ENCODE measurements at regions not wholly inside any gene's neighbourhood (a gene's known extent, or its start where the extent isn't known, plus 50 kb on each side); places are given as distances from the start of the nearest gene placed in this dataset.

DNA sequence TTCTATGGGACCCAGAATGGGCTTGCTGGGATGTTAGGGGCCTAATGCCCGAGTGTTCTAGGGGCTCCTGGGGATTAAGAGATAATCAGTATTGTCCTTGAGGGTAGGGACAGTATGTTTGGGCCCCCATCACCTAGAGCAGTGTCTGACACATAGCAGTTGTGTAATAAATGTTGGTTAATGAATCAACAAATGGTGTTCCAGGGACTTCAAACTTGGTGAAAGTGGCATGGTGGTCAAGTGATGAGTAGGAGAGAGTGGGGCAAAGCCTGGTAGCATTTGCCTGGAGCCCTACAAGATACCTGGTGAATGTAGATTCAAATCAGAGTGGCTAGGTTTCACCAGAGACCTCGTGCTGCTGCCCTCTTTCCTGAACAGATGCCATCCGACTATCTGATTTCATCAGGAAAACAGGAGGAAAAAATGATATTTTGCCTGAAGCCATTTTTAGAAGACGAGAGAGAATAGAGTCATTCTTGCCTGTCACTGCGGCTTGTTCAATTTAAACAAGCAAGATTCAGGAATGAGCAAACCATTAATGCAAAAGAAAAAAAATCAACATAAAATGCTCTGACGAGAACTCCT, 117.3 kb downstream of the RPL22L1 start:
- H3K27me3 ChIP-seq = no peaks in the 10 kb centered on the region
- H3K36me3 ChIP-seq = no peaks in the 10 kb centered on the region
- no peaks in the 10 kb centered on the region for H3K9me3 ChIP-seq
- H3K4me3 ChIP-seq (ENCODE audit: low read depth, low read length) = peak overlapping the region; percentile 32
- TF ChIP-seq, protein P1, sequence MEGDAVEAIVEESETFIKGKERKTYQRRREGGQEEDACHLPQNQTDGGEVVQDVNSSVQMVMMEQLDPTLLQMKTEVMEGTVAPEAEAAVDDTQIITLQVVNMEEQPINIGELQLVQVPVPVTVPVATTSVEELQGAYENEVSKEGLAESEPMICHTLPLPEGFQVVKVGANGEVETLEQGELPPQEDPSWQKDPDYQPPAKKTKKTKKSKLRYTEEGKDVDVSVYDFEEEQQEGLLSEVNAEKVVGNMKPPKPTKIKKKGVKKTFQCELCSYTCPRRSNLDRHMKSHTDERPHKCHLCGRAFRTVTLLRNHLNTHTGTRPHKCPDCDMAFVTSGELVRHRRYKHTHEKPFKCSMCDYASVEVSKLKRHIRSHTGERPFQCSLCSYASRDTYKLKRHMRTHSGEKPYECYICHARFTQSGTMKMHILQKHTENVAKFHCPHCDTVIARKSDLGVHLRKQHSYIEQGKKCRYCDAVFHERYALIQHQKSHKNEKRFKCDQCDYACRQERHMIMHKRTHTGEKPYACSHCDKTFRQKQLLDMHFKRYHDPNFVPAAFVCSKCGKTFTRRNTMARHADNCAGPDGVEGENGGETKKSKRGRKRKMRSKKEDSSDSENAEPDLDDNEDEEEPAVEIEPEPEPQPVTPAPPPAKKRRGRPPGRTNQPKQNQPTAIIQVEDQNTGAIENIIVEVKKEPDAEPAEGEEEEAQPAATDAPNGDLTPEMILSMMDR (IDR thresholded peaks at IDR 0.05; ENCODE audit: low read depth, low read length) = no peak
- DNase-seq = peak; percentile 59
- peaks cover 34% of the 10 kb centered on the region for H3K4me1 ChIP-seq

DNA sequence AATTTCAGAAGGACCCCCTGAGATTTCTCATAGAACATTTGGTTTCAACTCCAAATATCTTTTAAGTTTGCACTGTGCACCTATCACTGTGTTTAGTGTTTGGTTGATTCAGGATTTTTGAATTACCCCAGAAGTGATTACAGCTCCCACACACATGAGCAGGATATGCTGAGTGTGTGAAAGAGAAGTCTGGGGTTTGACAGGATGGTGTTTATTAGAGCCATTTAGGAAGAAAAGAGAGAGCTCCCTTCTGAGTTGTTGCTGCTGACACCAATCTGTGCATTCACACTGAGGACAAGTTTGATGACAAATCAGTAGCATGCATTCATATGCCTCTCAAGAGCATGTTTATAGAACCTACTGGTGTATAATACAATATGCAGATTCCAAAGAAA, 118.1 kb downstream of the RPL22L1 start:
- H3K27me3 ChIP-seq = no peaks in the 10 kb centered on the region
- peaks cover 34% of the 10 kb centered on the region for H3K4me1 ChIP-seq
- H3K4me3 ChIP-seq (ENCODE audit: low read depth, low read length) = no peak overlapping the region
- no peaks in the 10 kb centered on the region for H3K36me3 ChIP-seq
- TF ChIP-seq, protein P1 (IDR thresholded peaks at IDR 0.05; ENCODE audit: low read depth, low read length) = no peak
- H3K9me3 ChIP-seq = no peaks in the 10 kb centered on the region
- DNase-seq = no peak

DNA sequence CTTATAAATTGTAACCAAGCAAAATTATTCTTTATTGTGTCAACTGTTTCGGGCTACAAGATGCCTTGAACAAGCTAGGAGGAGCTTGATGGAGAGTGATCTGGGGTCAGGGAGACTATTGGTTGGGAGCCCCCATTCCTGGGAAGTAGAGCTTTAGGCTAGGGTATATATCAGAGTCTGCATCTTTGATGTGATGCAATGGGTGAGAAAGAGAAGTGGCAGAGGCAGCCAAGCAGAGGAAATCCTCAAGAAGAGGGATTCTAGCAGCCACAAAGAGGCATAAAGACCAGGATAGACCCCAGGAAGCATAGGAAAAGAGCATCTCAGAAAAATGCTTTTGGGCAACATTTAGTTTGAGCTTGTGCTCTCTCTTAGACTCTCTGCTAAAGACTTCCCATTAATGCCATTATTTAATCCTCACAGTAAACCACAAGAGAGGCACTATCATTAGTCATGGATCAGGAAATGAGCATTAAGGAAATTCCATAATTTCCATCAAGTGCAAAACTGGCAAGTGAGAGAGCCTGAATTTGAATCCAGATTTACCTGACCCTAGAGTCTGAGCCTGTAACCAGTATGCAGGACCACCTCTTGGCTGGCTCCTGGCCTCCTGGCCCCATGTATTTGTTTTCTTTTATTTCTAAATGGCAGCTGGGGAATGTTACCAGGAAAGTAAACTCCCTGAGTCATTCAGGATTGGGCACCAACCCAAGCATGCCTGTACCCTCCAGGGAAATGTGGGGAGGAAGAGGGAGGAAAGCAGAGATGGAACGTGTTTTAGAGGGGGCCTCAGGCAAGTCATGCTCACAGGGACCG, 118.7 kb downstream of the RPL22L1 start:
- Histone ChIP-seq H3K36me3 (no peaks in the 10 kb centered on the region), H3K9me3 (no peaks in the 10 kb centered on the region), H3K4me1 (peaks cover 36% of the 10 kb centered on the region), H3K4me3 (ENCODE audit: low read depth, low read length) (no peak overlapping the region), H3K27me3 (no peaks in the 10 kb centered on the region)
- TF ChIP-seq, protein P1 (IDR thresholded peaks at IDR 0.05; ENCODE audit: low read depth, low read length) = no peak
- DNase-seq = peak; percentile 55

DNA sequence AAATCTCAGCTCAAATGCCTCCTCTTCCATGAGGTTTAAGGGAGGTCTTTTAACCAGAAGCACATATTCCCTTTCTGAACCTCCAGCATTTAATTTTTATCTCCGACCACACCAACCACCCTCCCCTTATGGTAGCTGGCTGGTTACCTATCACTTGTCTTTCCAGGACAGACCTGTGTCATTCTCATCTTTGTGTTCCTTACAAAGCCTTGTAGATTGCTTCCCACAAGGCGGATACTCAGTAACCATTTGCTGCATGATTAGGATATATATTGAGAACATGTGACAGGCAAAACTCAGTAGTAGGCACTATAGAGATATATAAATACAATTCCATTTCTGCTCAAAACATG, 119.5 kb downstream of the RPL22L1 start:
- no peaks in the 10 kb centered on the region for H3K36me3 ChIP-seq
- no peak overlapping the region for H3K4me3 ChIP-seq (ENCODE audit: low read depth, low read length)
- no peak for DNase-seq
- no peaks in the 10 kb centered on the region for H3K9me3 ChIP-seq
- TF ChIP-seq, protein P1 (IDR thresholded peaks at IDR 0.05; ENCODE audit: low read depth, low read length) = no peak
- H3K4me1 ChIP-seq = peaks cover 38% of the 10 kb centered on the region
- no peaks in the 10 kb centered on the region for H3K27me3 ChIP-seq

DNA sequence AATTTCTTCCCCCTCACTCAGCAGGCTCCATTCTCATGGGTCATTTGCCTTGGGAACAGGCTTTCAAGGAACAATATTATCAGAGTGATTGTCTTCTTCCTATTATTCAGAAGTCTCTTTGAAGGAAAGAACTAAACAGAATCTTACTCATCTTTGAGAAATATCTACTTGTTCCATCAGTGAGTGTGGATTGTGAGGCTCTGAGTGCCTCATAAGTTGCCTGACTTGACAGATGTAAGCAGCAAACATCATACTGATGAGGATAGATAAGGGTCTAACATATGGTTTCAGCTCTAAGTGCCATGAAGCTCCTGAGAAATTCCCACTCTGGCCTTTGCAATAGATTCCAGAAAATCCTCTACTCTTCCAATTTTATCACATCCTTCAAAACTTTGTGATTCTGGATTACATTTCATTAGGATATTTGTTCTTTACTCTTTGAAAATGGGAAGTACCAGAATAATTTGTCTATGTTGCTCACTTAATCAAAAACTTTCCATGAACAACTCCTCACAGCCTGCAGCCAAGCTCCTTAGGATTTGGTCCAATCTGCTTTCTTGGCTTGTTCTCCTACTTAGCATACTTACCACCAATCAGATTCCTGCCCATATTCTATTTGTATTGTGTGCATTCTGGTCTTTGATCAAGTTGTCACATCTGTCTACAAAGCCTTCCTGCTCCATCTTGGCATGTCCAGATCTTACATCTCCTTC, 120.1 kb downstream of the RPL22L1 start:
- no peaks in the 10 kb centered on the region for H3K27me3 ChIP-seq
- H3K4me1 ChIP-seq = peaks cover 37% of the 10 kb centered on the region

More for the DNA sequence above, 120.1 kb downstream of the RPL22L1 start:
- DNase-seq = no peak
- no peak overlapping the region for H3K4me3 ChIP-seq (ENCODE audit: low read depth, low read length)
- H3K9me3 ChIP-seq = no peaks in the 10 kb centered on the region
- TF ChIP-seq, protein P1 (IDR thresholded peaks at IDR 0.05; ENCODE audit: low read depth, low read length) = no peak
- no peaks in the 10 kb centered on the region for H3K36me3 ChIP-seq
